T-helper 9 cell (primary cell): ENCODE measurements at regions not wholly inside any gene's neighbourhood (a gene's known extent, or its start where the extent isn't known, plus 50 kb on each side); places are given as distances from the start of the nearest gene placed in this dataset.
"Not testable (repeated sequence)": the region's sequence is repeated elsewhere in the genome, so short reads cannot be mapped to it uniquely, and the experiment has no call there.

Experiments
- DNase-seq: peaks from one replicate; pipeline ENCODE4 v3.0.0-alpha.2; 2020

DNA sequence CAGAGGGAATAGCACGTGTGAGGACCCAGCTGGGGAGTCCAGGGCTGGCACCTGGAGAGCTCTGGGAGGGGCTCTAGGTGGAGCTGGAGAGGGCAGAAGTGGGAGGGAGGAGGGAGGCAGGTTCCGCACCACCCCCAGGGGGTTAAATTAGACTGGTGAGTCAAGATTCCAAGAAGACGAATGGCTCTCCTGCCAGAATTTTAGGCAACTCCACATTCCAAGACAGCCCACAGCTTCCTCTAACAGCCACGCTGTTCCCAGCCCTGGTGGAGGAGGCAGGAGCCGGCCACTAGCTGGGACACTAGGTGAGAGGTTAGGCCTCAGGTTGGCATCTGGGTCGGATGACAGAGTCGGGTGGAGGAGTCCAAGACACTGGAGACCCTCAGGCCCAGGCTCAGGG, 60.2 kb downstream of the TFAP2C start:
- DNase-seq, result no peak

GRCh38 chr20:56689852-56690485, 60.9 kb downstream of the TFAP2C start:
- DNase-seq, result no peak

DNA sequence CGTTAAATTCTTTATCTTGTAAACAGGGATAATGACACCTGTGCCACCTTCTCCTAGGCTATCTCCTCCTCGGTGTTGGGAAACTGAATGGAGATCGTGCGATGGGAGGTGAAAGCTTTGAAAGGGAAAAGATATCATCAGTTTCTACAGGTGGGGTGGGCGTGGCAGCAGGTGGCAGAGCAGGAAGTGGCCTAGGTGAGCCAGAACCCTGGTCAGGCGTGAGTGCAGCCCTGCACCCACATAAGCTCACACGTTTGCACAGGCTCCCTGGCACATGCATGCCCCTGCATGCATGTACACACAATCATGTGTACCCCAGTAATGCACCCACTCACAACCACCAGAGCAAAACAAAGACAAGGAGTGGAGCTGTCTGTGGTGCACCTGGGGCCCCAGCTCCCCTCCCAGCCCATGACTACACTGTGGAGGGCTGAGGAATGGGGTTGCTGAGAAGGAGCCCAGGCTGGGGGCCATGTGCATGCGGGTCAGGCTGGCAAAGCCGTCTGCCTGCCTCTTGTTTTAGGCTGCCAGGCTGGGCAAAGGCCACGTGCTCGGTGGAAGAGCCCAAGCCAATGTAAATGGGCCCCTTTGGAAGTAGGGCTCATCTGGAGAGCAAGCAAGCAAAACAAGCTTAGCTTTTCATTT, 61.5 kb downstream of the TFAP2C start:
- DNase-seq, result no peak

DNA sequence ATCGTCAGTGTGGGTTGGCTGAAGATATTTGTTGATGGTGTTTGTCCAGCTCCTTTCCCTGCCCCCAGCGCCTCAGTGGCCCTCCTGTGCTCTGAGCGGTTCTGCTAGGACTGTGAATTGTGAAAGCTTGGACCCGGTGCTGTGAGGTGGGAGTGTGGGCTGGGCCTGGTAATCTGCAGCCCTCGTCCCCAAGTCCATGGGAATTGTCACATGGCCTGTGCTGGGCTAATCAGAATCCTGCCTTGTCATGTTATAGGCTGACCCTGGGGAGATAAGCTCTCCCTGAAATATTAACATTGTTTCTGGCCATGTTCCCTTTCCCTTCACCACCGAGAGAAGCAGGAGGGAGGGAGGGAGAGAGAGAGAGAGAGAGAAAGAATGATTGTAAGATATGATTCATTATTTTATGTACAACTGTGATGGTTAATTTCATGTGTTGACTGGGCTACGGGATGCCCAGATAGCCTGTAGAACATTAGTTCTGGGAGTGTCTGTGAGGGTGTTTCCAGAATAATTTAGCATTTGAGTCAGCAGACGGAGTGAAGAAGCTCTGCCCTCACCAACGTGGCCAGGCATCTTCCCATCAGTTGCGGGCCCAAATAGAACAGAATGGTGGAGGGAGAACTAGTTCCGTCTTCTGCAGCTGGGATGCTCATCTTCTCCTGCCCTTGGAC, 62.4 kb downstream of the TFAP2C start:
- DNase-seq, result no peak

DNA sequence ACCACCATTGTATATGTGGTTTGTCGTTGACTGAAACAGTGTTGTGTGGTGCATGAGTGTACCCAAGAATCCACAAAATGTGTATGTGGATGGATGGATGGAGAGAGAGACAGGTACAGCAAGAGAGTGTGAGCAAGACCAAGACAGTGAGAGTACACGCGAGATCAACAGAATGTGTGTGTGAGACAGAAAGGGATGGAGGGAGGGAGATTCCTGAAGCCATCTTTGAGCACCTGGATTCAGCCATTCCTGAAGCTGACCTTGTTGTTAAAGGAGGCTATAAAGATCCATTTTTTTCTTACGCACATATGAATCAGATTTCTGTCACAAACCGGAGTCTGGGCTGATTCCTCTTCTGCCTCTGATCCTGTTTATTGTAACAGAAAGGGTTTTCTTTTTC, 64.1 kb downstream of the TFAP2C start:
- DNase-seq, result no peak

GRCh38 chr20:56697476-56697875, 68.4 kb downstream of the TFAP2C start:
- no peak for DNase-seq

GRCh38 chr20:56698297-56698696, 69.2 kb downstream of the TFAP2C start:
- no peak for DNase-seq

DNA sequence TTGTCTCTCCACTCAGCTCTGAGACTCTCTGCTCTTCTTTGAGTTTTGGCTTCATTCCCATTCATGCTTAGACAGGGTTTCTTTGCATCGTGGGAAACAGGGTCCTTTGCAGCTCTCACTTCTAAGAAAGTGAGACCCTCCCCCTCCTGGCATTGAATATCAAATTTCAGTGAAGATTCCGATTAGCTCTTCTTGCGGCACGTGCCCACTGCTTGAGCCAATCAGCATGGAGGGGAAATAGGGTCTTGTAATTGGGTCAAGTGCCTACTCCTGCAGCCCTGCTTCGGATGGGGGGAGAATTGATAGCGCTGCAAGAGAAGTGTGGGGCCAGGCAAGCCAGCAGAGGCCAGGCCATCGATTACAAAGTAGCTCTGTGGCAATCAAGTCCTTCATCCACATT, 69.6 kb downstream of the TFAP2C start:
- no peak for DNase-seq

DNA sequence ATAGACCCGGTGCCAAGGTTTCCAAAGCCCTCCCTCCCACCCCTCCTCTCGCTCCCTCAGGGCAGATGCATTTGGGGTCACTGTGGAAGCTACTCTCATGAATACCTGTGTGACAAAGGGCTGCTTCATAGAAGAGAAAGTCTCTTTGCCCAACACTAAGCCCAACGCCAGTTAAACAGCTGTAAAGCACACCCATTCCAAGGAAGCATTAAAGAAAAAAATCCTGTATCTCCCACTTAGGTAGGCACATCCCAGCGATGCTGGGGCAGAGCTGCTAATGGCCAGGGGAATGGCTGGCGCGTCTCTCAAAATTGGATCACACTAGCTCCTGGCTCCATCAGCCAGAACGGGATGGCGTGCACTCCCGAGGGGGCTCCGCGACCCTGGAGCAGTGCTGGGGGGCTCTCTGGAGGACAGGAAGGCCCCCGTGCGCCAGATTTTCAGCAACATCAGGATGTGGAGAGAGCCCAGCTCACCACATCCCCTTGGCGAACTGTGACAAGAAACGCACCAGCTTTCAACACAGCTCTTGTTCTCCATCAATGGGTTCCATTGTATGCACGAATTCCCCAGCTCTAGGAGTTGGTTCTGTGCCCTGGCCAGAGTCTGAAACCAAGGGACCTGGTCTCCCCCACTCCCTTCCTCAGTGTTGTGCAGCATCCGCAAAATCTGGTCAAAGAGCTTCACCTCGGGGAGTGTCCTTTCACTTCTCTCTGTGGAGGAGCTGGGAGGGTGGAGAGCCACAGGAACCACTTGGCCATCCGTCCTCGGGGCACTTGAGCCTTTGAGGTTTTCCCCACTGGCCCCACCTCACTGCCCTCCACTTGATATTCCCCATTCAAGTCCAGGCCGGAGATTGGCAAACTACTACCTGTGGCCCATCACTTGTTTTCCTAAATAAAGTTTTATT, 74.1 kb downstream of the TFAP2C start:
- no peak for DNase-seq

DNA sequence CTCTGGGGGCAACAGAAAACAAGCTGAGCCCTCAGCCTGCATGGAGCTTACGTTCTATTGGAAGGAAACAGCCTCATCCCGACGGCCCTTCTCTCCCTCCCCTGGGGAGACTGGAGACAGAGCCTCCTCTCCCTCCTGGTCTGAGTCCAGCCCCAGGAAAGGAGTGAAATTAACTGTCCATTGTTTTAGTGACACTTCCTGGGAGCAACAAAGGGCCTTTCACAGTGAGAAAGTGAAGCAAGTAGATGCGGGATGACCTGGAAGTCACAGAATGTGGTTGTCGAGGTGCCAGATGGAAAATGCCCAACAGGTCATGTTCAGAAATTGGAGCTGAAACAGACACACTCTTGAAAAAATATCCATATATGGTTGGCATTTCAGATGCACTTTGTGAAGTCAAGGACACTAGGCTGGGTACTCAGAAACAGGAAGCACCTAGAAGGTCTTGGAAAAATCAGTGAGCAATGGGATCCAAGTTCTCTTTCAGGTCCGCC, 77.8 kb downstream of the TFAP2C start:
- DNase-seq, result no peak

DNA sequence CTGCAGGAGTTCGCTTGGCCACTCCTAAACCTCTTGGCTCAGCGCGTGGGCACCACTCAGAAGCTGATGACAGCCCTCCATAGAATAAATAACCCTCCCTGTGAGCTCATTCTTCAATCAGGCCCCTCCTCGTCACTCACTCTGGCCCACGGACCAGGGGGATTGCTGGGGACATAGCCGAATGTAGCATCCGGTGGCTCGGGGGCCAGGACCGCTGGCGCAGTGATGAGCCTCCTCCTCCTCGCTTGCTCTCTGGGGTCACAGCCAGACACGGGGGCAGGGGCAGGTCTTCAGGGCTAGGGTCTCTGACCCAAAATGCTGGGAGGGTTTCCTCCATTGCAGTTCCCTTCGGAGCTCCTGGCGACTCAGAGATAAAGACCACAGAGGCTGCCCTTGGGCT, 79.9 kb downstream of the TFAP2C start:
- DNase-seq, result no peak

DNA sequence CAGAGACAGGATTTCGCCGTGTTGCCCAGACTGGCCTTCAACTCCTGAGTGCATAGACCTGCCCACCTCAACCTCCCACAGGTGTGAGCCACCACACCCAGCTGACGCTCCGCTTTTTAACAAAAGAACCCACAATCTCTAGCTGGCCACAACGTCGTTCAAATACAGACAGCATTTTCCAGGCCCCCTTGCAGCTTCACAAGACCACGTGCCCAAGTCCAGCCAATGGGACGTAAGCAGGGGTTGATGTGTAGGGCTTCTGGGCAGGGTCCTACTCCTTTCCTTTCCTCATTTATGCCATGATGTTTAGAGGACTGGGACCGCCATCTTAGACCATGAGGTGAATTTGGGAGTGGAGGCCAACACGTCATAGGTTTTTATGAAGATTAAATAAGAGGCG, 81.0 kb downstream of the TFAP2C start:
- no peak for DNase-seq

GRCh38 chr20:56710577-56710976, 81.5 kb downstream of the TFAP2C start:
- DNase-seq, result not testable (repeated sequence)

DNA sequence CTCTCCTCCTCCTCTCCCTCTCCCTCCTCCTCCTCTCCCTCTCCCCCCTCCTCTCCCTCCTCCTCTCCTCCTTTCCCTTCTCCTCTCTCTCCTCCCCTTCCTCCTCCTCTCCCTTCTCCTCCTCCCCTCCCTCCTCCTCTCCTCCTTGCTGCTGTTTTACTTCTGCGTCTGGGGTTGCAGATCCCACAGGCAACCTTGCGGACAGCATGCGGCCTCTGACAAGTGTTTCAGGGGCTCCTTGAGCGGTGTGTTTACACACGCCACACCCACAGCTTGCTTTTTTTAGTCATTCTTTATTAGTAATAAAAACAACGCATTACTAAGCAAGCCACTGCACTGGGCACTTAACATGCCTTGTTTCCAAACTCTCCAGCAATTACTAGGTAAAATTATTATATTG, 81.9 kb downstream of the TFAP2C start:
- DNase-seq, result no peak

DNA sequence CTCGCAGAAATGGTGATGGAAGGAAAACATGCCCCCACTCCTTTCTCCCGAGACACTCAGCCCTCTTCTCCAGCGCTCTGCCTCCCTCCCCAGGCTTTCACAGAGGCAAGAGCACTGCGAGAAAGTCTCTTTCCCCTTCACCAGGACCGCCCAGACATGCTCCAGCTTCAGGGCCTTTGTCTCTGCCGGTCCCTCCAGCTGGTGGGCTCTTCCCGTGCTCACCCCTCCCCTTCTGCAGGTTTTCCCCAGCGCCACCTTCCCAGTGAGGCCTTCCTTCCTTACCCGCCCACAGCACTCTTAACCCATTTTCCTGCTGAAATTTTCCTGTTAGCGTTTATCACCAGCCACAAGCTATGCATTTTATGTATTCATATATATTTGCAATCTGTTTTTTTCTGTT, 86.2 kb downstream of the TFAP2C start:
- DNase-seq, result no peak

- no peak for DNase-seq
Observed at GRCh38 chr20:56715902-56716519, 86.9 kb downstream of the TFAP2C start.

DNA sequence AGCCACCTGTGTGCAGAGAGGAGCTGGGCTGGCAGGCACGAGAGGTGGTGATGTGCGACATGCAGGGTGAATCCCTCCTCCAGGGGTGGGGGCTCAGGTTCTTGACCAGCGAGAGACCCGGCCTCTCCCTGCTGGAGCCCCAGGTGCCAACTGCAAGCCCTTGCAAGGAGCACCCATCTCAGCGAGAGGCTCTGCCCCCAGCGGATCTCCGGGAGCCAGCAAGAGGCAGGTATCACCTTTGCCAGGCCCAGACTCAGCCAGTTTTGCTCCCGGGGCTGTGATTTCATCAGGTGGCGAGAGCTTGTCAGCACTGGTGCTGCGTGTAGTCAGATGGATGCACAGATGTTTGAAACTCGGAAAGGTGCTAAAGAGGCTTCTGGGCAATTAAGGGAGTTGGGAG, 87.7 kb downstream of the TFAP2C start:
- DNase-seq, result no peak

DNA sequence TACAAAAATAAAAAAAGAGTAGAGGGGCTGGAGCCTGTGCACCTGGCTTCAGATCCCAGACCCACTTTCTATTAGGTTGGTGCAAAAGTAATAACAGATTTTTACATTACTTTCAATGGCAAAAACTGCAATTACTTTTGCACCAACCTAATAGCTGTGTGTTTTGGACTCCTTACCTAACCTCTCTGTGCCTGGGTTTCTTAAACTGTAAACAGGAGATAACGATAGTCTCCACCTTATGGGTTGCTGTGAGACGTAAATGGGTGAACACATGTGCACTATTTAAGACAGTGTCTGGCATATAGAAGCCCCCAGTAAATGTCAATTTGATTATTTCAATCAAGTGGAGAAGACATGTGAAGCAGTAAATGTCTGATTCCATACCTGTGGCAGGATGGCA, 89.7 kb downstream of the TFAP2C start:
- DNase-seq, result no peak

DNA sequence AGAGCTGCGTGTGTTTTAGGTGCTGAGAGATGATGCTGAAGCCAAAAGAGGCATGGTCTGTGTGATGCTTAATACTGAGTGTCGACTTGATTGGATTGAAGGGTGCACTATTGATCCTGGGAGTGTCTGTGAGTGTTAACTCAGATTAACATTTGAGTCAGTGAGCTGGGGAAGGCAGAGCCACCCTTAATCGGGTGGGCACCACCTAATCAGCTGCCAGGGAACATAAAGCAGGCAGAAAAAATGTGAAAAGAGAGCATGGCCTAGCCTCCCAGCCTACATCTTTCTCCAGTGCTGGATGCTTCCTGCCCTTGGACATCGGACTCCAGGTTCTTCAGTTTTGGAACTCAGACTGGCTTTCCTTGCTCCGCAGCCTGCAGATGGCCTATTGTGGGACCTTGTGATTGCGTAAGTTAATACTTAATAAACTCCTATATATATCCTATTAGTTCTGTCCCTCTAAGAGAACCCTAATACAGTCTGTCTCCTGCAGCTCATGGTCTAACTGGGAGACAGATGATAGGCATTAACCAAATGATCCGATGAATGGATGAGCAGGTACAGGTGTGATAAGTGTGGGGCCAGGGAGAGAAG, 91.6 kb downstream of the TFAP2C start:
- DNase-seq, result no peak

GRCh38 chr20:56722042-56722441, 92.9 kb downstream of the TFAP2C start:
- DNase-seq, result no peak

DNA sequence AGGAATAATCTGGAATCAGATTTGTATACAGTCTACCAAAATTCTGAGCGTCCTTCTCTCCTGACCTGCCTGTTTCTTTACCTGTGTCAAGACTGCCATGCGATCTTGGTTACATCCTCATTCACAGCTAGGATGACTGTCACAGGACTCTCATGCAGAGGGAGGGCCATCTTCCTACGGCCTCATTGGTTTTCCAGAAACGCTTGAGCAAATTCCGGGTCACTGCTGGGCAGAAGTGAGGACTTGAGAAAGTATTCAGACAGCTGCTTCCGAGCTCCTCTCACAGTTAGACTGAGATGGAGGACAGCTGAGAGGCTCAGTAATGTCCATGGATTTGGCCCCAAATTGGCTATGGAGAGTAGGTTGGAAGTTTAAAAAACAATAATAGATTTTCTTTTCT, 94.2 kb downstream of the TFAP2C start:
- no peak for DNase-seq

GRCh38 chr20:56724241-56724757, 95.2 kb downstream of the TFAP2C start:
- DNase-seq, result no peak
